HG02970 (cell line): ENCODE measurements at regions not wholly inside any gene's neighbourhood (a gene's known extent, or its start where the extent isn't known, plus 50 kb on each side); places are given as distances from the start of the nearest gene placed in this dataset.

ENCODE experiments used
- ATAC-seq: cut with Tn5 transposase; IDR thresholded peaks from one replicate; pipeline ENCODE4 v1.9.1; 2021; ENCODE audit warnings: mild to moderate bottlenecking, moderate library complexity, moderate number of reproducible peaks; ENCODE audit not compliant: unreplicated experiment, low FRiP score

DNA sequence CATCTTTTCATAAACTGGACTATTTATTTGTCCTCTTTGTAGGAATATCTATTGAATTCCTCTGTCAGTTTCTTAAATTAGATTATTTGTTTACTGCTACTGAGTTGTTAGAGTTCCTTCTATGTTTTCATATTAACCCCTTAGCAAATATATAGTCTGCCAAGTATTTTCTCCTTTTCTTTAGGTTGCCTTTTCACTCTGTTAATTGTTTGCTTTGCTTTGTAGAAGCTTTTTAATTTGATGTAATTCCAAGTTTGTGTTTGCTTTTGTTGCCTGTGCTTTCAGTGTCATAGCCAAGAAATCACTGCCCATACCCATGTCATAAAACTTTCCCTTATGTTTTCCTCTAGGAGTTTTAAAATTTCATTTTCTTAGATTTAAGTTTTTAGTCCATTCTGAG, 256.2 kb upstream of the SEMA3A start:
- no peak for ATAC-seq

DNA sequence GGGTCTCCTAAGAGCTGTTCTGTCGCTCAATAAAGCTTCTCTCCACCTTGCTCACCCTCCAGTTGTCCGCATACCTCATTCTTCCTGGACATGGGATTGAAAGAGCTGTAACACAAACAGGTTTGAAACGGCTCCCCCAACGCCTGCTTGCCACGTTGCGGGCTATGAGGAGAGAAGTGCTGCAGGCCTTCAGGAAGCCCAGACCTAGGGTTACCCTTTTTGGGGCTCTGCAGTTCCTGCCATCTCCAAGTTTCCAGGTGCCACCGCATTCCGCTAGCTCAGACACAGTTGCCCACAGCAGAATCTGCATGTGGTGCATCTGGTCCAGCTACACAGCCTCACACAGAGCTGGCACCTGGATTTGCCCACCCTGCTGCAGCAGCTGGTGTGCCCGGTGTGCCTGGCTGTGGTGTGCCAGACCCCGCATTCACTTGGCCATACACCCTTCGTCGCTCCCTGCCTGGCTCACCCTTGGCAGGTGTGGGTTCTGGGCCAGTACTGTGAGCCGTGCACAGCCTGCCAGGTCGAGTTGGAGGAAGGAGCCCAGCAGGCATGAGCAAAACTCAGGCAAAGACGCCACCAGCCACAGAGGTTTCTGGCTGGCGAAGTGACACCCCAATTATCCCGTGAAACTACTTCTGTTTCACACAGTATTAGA, 253.2 kb upstream of the SEMA3A start:
- no peak for ATAC-seq

GRCh38 chr7:84446991-84447480, 252.4 kb upstream of the SEMA3A start:
- ATAC-seq: no peak

GRCh38 chr7:84425702-84426259, 231.2 kb upstream of the SEMA3A start:
- ATAC-seq: no peak

- ATAC-seq: no peak
These were observed 228.2 kb upstream of the SEMA3A start for GRCh38 chr7:84422790-84423189.

DNA sequence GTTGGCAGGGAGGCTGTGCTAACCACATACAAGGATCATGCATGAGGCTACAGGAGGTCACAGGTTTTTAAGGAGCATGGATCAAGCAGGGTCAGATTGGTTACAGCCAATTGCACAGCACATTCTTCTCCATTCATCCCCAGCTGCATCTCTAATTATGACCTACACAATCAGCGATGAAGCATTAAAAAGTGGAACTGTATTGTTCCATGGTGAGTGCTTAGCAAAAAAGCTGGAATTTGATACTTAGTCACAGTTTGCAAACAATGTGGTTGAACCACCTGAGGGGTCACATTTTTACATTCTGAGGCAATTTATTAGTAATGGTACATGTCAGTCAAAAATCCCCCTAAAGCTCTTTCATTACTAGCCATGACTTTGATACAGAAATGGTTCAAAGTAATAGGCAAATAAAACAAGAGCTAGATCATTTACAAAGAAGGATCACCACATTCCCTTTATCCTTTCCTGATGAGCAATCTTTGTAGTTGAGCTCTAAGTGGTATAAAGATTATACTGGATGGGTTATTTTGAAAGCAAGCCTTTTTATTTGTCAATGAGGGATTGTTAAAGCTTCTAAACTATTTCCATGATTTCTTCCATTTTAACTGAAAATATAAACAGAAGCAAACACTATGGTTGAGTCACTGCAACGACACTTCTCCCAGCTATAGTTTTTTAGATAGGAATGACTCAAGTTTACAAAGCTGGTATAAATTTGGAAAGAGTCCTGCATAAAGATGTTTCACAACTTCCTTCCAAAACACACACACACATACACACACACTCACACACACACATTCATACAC, 217.8 kb upstream of the SEMA3A start:
- ATAC-seq: no peak

GRCh38 chr7:84399661-84400060, 205.1 kb upstream of the SEMA3A start:
- ATAC-seq: no peak

DNA sequence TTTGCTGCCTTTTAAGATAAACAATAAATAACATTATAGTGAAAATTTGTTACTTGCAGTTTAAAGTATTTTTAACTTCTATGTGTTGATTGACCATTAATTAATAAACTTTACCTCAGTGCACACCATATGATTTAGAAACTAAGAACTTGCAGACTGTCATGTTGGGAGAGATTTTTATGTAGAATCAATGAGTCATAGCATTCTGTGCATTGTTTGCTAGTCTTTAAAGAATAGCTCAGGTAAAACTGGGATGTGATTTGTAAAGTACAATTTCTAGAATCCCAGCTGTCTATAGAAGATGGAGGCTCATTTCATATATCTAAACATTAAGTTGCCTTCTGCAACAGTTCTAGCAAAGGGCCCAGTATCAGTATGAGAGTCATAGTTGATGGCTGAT, 199.6 kb upstream of the SEMA3A start:
- no peak for ATAC-seq

GRCh38 chr7:84393786-84394185, 199.2 kb upstream of the SEMA3A start:
- ATAC-seq: no peak

GRCh38 chr7:84390845-84391244, 196.3 kb upstream of the SEMA3A start:
- no peak for ATAC-seq

- peak; percentile 99 for ATAC-seq
These were observed 194.7 kb upstream of the SEMA3A start for GRCh38 chr7:84389242-84389641.

DNA sequence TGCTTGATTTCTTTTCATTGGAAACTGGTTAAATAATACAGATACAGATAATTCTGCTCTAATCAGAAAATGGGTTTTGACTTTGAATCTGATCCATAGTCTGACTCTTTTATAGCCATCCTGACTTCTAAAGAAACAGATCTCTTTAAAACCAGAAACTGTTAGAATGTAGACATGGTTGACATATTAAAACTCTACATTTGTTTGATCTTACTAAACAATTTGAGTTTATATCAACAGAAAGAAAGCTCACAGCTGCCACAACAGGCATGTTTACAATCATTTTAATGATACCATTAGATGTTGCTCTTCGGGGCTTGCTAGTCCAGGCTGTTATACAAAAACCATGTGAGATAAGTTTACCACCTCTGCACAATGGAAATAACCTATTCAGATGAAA, 193.0 kb upstream of the SEMA3A start:
- ATAC-seq: no peak

GRCh38 chr7:84384417-84384816, 189.8 kb upstream of the SEMA3A start:
- ATAC-seq: no peak

- no peak for ATAC-seq
These were observed 184.9 kb upstream of the SEMA3A start for GRCh38 chr7:84379446-84379845.

DNA sequence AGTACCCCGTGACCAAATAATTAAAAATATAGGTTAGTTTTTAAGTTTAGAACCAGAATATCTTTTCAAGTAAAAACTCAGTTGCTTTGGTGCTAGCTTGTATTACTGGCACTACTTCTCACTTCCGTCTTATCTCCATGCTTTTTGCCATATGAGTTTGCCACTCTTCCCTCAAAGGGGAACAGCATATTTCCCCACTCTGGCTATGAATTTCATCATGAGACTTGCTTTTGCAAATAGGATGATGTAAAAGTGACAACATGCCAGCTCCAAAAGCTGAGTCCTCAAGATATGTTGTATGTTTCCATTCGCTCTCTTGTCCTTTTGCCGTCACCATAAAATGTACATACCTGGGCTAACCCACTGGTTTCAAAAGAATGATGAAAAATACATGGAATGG, 178.1 kb upstream of the SEMA3A start:
- no peak for ATAC-seq

- no peak for ATAC-seq
These were observed 177.6 kb upstream of the SEMA3A start for GRCh38 chr7:84372155-84372621.

GRCh38 chr7:84370114-84370513, 175.5 kb upstream of the SEMA3A start:
- no peak for ATAC-seq

GRCh38 chr7:84368122-84368521, 173.5 kb upstream of the SEMA3A start:
- ATAC-seq: no peak

GRCh38 chr7:84364708-84365107, 170.1 kb upstream of the SEMA3A start:
- no peak for ATAC-seq

DNA sequence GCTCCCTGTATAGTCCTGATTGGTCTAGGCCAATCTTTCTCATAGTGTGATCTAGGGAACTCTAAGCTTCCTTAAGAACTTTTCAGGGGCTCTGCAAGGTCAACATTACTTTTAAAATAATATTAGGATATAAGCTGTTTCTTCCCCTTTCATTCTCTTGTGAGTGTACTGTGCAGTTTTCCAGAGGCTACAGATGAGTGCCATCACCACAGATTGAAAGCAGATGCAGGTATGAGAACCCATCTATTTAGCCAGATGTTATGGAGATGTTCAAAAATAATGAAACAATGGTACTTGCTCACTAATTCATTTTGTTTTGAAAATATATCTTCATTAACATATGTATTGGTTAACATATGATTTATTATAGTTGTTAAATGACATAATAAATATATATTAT, 169.2 kb upstream of the SEMA3A start:
- ATAC-seq: no peak

GRCh38 chr7:84362828-84363227, 168.2 kb upstream of the SEMA3A start:
- ATAC-seq: no peak
